ENCODE measurements at regions not wholly inside any gene's neighbourhood (a gene's known extent, or its start where the extent isn't known, plus 50 kb on each side); places are given as distances from the start of the nearest gene placed in this dataset.

GRCh38 chr12:14113031-14113430 is 131.6 kb upstream of the GRIN2B start:
- Histone ChIP-seq H3K36me3 (no peaks in the 10 kb centered on the region), H3K4me3 (no peak overlapping the region), H3K27ac (no peak overlapping the region), H3K9me3 (peaks cover 0 to 21% (median 15%) of the 10 kb centered on the region in 8 donors), H3K4me1 (peaks cover 0 to 9% (median 2%) of the 10 kb centered on the region in 6 donors), H3K27me3 (replicated peaks in 1 of 7) (no peaks in the 10 kb centered on the region)
- no peak for DNase-seq
- WGBS, 5 donors = 71 to 87% (median 73%) methylated on average over 1 of the region's 1 CpG
- TF ChIP-seq POLR2A (IDR thresholded peaks at IDR 0.05) (no peak), POLR2AphosphoS5 (IDR thresholded peaks at IDR 0.05) (no peak), CTCF (IDR thresholded peaks at IDR 0.05 in 8 of 11, conservative IDR thresholded peaks at IDR 0.05 in 3 of 11) (no peak)
- intact Hi-C loops (cut with DNase I; ENCODE audit: low total_unique reads) = no loop called here

DNA sequence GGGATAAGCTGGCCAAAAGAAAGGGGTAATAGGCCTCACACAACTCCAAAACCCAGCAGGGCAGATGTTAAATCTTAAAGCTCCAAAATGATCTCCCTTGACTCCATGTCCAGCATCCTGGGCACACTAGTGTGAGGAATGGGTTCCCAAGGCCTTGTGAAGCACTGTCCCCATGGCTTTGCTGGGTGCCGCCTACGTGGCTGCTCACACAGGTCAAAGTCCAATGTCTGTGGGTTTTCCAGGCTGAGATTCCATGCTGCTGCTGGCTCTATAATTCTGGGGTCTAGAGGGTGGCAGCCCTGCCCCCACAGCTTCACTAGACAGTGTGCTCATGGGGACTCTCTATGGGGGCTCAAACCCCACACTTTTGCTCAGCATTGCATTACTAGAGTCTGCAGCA is 145.3 kb upstream of the GRIN2B start:
- H3K27ac ChIP-seq = no peak overlapping the region
- no peak overlapping the region for H3K4me3 ChIP-seq
- H3K36me3 ChIP-seq = no peaks in the 10 kb centered on the region
- no peaks in the 10 kb centered on the region for H3K27me3 ChIP-seq (replicated peaks in 1 of 7)
- TF ChIP-seq CTCF (IDR thresholded peaks at IDR 0.05 in 8 of 11, conservative IDR thresholded peaks at IDR 0.05 in 3 of 11) (no peak), POLR2A (IDR thresholded peaks at IDR 0.05) (no peak), POLR2AphosphoS5 (IDR thresholded peaks at IDR 0.05) (no peak)
- DNase-seq = no peak
- 94 to 100% (median 100%) methylated on average over 2 of the region's 2 CpGs for WGBS, 5 donors
- intact Hi-C loops (cut with DNase I; ENCODE audit: low total_unique reads) = no loop called here
- H3K4me1 ChIP-seq = no peaks in the 10 kb centered on the region
- H3K9me3 ChIP-seq = peaks cover 0 to 41% (median 20%) of the 10 kb centered on the region in 8 donors

DNA sequence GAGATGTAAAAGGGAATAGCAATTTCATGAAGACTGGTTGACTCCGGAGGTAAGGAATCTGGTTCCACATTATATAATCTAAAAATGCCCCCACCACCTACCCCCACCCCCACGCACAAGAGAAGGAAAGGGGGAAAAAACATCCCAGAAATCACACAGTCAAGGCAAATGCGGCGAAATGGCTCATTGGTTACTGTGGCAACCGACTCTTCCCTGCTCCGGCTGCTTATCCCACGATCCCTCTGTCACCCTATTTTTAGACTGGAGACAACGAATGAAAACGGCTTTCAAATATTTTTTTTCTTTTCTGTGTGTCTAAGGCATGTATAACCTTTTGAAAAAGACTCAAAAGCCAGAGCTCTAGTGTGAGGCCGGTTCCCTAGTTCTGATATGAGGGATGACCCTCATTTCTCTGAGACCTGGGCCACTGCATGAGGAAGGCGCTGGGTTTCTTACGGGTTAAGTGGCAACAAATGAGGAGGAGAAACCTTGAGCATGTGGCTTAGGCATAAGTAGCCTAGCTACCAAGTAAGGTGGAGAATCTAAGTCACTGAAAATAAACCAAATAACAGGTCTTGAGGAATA is 148.3 kb upstream of the GRIN2B start:
- no peak for TF ChIP-seq POLR2AphosphoS5 (IDR thresholded peaks at IDR 0.05)
- no peak for TF ChIP-seq POLR2A (IDR thresholded peaks at IDR 0.05)
- TF ChIP-seq CTCF (IDR thresholded peaks at IDR 0.05 in 8 of 11, conservative IDR thresholded peaks at IDR 0.05 in 3 of 11) = no peak
- Histone ChIP-seq H3K4me3 (no peak overlapping the region), H3K4me1 (no peaks in the 10 kb centered on the region), H3K27ac (no peak overlapping the region), H3K27me3 (replicated peaks in 1 of 7) (no peaks in the 10 kb centered on the region), H3K9me3 (peaks cover 0 to 29% (median 11%) of the 10 kb centered on the region in 8 donors), H3K36me3 (no peaks in the 10 kb centered on the region)
- WGBS, 5 donors = 80 to 86% (median 84%) methylated on average over 12 of the region's 12 CpGs
- DNase-seq = no peak
- intact Hi-C loops (cut with DNase I; ENCODE audit: low total_unique reads) = no loop called here

GRCh38 chr12:14135996-14136395 is 154.6 kb upstream of the GRIN2B start:
- intact Hi-C loops (cut with DNase I; ENCODE audit: low total_unique reads) = no loop called here
- 86 to 100% (median 92%) methylated on average over 2 of the region's 2 CpGs for WGBS, 5 donors

More at GRCh38 chr12:14135996-14136395, 154.6 kb upstream of the GRIN2B start:
- no peak for TF ChIP-seq CTCF (IDR thresholded peaks at IDR 0.05 in 8 of 11, conservative IDR thresholded peaks at IDR 0.05 in 3 of 11)
- TF ChIP-seq POLR2A (IDR thresholded peaks at IDR 0.05) = no peak
- no peak for TF ChIP-seq POLR2AphosphoS5 (IDR thresholded peaks at IDR 0.05)
- H3K9me3 ChIP-seq = peaks cover 0 to 8% (median 2%) of the 10 kb centered on the region in 8 donors
- DNase-seq = no peak
- H3K4me1 ChIP-seq = no peaks in the 10 kb centered on the region
- no peak overlapping the region for H3K27ac ChIP-seq
- no peaks in the 10 kb centered on the region for H3K36me3 ChIP-seq
- H3K4me3 ChIP-seq = no peak overlapping the region
- no peaks in the 10 kb centered on the region for H3K27me3 ChIP-seq (replicated peaks in 1 of 7)

Measured in spleen (tissue), 11 donors.